ENCODE measurements at regions not wholly inside any gene's neighbourhood (a gene's known extent, or its start where the extent isn't known, plus 50 kb on each side); places are given as distances from the start of the nearest gene placed in this dataset.

GRCh38 chr3:24810881-24811280 lies 316.2 kb upstream of the THRB start:
- intact Hi-C loops (cut with DNase I): no loop called here
- Histone ChIP-seq H3K36me3 (no peaks in the 10 kb centered on the region), H3K9me3 (no peaks in the 10 kb centered on the region), H3K4me3 (no peak overlapping the region), H3K27ac (replicated peaks in 1 of 4) (no peak overlapping the region), H3K4me1 (peaks cover 0 to 6% (median 2%) of the 10 kb centered on the region in 4 donors), H3K27me3 (no peaks in the 10 kb centered on the region)
- WGBS: 51% methylated on average over 5 of the region's 5 CpGs
- DNase-seq (ENCODE audit: extremely low spot score): no peak
- TF ChIP-seq POLR2A (IDR thresholded peaks at IDR 0.05; ENCODE audit: low read depth): no peak
- no peak for TF ChIP-seq POLR2AphosphoS5 (IDR thresholded peaks at IDR 0.05)
- TF ChIP-seq CTCF (IDR thresholded peaks at IDR 0.05): no peak
- TF ChIP-seq EP300 (IDR thresholded peaks at IDR 0.05): no peak

GRCh38 chr3:24812116-24812515 lies 317.5 kb upstream of the THRB start:
- no peak for DNase-seq (ENCODE audit: extremely low spot score)
- H3K4me1 ChIP-seq: peaks cover 0 to 6% (median 2%) of the 10 kb centered on the region in 4 donors
- no peak overlapping the region for H3K27ac ChIP-seq (replicated peaks in 1 of 4)
- no peaks in the 10 kb centered on the region for H3K36me3 ChIP-seq
- WGBS: 76% methylated on average over 1 of the region's 1 CpG
- H3K27me3 ChIP-seq: no peaks in the 10 kb centered on the region
- no peak overlapping the region for H3K4me3 ChIP-seq
- intact Hi-C loops (cut with DNase I): no loop called here
- TF ChIP-seq EP300 (IDR thresholded peaks at IDR 0.05) (no peak), CTCF (IDR thresholded peaks at IDR 0.05) (no peak), POLR2AphosphoS5 (IDR thresholded peaks at IDR 0.05) (no peak), POLR2A (IDR thresholded peaks at IDR 0.05; ENCODE audit: low read depth) (no peak)
- no peaks in the 10 kb centered on the region for H3K9me3 ChIP-seq

- TF ChIP-seq CTCF (IDR thresholded peaks at IDR 0.05): no peak
- no peak for TF ChIP-seq POLR2A (IDR thresholded peaks at IDR 0.05; ENCODE audit: low read depth)
- Histone ChIP-seq H3K36me3 (no peaks in the 10 kb centered on the region), H3K9me3 (no peaks in the 10 kb centered on the region), H3K27me3 (no peaks in the 10 kb centered on the region), H3K27ac (replicated peaks in 1 of 4) (no peak overlapping the region), H3K4me1 (no peaks in the 10 kb centered on the region), H3K4me3 (no peak overlapping the region)
- DNase-seq (ENCODE audit: extremely low spot score): no peak
- intact Hi-C loops (cut with DNase I): no loop called here
- 81% methylated on average over 1 of the region's 1 CpG for WGBS
Measured at GRCh38 chr3:24818055-24818454, 323.4 kb upstream of the THRB start.

GRCh38 chr3:24828011-24828410 lies 333.4 kb upstream of the THRB start:
- peak overlapping the region in 1 of 4 donors; percentile 68 for H3K4me3 ChIP-seq

More at GRCh38 chr3:24828011-24828410, 333.4 kb upstream of the THRB start:
- no peak for TF ChIP-seq POLR2A (IDR thresholded peaks at IDR 0.05; ENCODE audit: low read depth)
- TF ChIP-seq CTCF (IDR thresholded peaks at IDR 0.05): no peak
- TF ChIP-seq EP300 (IDR thresholded peaks at IDR 0.05): no peak
- no peak for TF ChIP-seq POLR2AphosphoS5 (IDR thresholded peaks at IDR 0.05)
- no peaks in the 10 kb centered on the region for H3K27me3 ChIP-seq
- intact Hi-C loops (cut with DNase I): no loop called here
- no peaks in the 10 kb centered on the region for H3K36me3 ChIP-seq
- no peaks in the 10 kb centered on the region for H3K9me3 ChIP-seq
- DNase-seq (ENCODE audit: extremely low spot score): no peak
- H3K4me1 ChIP-seq: peaks cover 14 to 42% (median 19%) of the 10 kb centered on the region in 4 donors
- WGBS: 78% methylated on average over 4 of the region's 4 CpGs
- peak overlapping the region in 3 of 4 donors; percentile 77 to 82 (median 78) for H3K27ac ChIP-seq (replicated peaks in 1 of 4)

Data from esophagus muscularis mucosa (tissue), 4 donors.